ENCODE measurements at regions not wholly inside any gene's neighbourhood (a gene's known extent, or its start where the extent isn't known, plus 50 kb on each side); places are given as distances from the start of the nearest gene placed in this dataset.

DNA sequence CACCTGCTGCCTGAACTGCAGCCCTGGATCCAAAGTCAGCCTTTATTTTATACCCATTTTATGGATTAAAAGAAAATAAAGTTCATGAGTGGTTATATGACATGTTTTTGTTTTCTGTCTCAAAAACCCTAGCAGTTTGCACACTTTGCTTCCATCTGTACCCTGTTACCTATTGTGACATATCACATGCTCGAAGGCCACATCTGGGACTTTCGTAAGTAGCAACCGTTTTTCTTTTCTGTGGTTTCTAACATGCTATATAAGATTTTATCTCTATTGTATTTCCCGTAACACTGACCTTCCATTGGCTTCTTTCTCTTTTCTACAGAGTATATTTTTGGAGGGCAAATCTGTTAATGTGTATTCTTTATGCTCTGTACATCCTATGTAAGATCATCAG, 1007.2 kb downstream of the PCDH9 start:
- TF ChIP-seq, protein P1, sequence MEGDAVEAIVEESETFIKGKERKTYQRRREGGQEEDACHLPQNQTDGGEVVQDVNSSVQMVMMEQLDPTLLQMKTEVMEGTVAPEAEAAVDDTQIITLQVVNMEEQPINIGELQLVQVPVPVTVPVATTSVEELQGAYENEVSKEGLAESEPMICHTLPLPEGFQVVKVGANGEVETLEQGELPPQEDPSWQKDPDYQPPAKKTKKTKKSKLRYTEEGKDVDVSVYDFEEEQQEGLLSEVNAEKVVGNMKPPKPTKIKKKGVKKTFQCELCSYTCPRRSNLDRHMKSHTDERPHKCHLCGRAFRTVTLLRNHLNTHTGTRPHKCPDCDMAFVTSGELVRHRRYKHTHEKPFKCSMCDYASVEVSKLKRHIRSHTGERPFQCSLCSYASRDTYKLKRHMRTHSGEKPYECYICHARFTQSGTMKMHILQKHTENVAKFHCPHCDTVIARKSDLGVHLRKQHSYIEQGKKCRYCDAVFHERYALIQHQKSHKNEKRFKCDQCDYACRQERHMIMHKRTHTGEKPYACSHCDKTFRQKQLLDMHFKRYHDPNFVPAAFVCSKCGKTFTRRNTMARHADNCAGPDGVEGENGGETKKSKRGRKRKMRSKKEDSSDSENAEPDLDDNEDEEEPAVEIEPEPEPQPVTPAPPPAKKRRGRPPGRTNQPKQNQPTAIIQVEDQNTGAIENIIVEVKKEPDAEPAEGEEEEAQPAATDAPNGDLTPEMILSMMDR (IDR thresholded peaks at IDR 0.05; ENCODE audit: low read depth, low read length): no peak
- TF ChIP-seq EZH2phosphoT487 (IDR thresholded peaks at IDR 0.05; ENCODE audit: low read depth): no peak
- H3K27me3 ChIP-seq (ENCODE audit: low read depth, low read length): no peaks in the 10 kb centered on the region
- H3K9ac ChIP-seq (ENCODE audit: low read length): no peak overlapping the region
- no peaks in the 10 kb centered on the region for H3K36me3 ChIP-seq (replicated peaks; ENCODE audit: low read depth, low read length)
- no peak overlapping the region for H2AFZ ChIP-seq (ENCODE audit: low read depth, low read length)
- H3K4me2 ChIP-seq (ENCODE audit: low read length): no peak overlapping the region
- H4K20me1 ChIP-seq (ENCODE audit: insufficient read depth, low read length): no peaks in the 10 kb centered on the region
- H3K27ac ChIP-seq (ENCODE audit: low read length): no peak overlapping the region
- no peaks in the 10 kb centered on the region for H3K79me2 ChIP-seq (ENCODE audit: low read length)
- no peaks in the 10 kb centered on the region for H3K9me3 ChIP-seq (ENCODE audit: insufficient read depth, low read length)
- H3K4me1 ChIP-seq (ENCODE audit: low read length): no peaks in the 10 kb centered on the region
- no peak overlapping the region for H3K4me3 ChIP-seq (ENCODE audit: low read length)

DNA sequence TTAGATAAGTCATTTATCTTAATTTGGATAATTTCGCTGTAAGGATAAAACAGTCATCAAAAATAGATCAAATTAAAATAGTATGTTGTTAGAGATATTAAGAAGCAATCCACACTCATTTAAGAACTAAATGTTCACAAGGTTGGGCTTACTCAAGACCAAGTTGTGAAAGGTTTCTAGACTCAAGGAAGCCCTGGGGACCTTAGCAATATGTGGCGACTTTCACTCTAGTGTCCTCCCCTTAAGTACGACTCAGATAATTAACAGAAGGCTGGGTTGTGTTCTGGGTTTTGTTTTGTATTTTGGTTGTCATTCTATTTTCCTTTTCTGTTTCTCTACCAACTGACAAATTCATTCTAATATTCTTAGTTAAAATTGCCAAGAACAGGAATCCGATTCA, 1008.0 kb downstream of the PCDH9 start:
- Histone ChIP-seq H3K4me2 (ENCODE audit: low read length) (no peak overlapping the region), H3K4me3 (ENCODE audit: low read length) (no peak overlapping the region), H3K9me3 (ENCODE audit: insufficient read depth, low read length) (no peaks in the 10 kb centered on the region), H3K79me2 (ENCODE audit: low read length) (no peaks in the 10 kb centered on the region), H4K20me1 (ENCODE audit: insufficient read depth, low read length) (no peaks in the 10 kb centered on the region), H2AFZ (ENCODE audit: low read depth, low read length) (no peak overlapping the region), H3K27me3 (ENCODE audit: low read depth, low read length) (no peaks in the 10 kb centered on the region), H3K27ac (ENCODE audit: low read length) (no peak overlapping the region), H3K9ac (ENCODE audit: low read length) (no peak overlapping the region), H3K36me3 (replicated peaks; ENCODE audit: low read depth, low read length) (no peaks in the 10 kb centered on the region), H3K4me1 (ENCODE audit: low read length) (no peaks in the 10 kb centered on the region)
- TF ChIP-seq, protein P1 (IDR thresholded peaks at IDR 0.05; ENCODE audit: low read depth, low read length): no peak
- TF ChIP-seq EZH2phosphoT487 (IDR thresholded peaks at IDR 0.05; ENCODE audit: low read depth): no peak

DNA sequence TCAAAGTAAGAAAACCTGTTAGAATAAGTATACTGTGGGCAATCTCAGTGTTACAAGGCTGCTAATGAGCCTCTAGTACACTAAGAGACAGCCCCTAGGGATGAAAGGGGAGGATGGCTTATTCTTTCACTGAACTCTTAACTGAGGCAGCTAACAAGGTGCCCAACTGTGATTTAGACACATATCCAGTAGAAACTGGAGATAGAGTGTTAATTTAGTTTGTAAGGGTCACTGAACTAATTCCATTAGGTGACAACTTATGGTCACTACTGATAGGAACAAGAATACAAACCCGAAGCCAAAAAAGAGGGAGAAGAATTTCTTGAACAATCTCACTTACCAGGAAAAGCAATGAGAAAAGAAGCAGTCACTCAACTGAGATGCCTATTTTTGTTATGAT, 1010.6 kb downstream of the PCDH9 start:
- no peak overlapping the region for H3K27ac ChIP-seq (ENCODE audit: low read length)
- no peak overlapping the region for H2AFZ ChIP-seq (ENCODE audit: low read depth, low read length)
- H3K36me3 ChIP-seq (replicated peaks; ENCODE audit: low read depth, low read length): no peaks in the 10 kb centered on the region
- H3K4me3 ChIP-seq (ENCODE audit: low read length): no peak overlapping the region
- H3K4me2 ChIP-seq (ENCODE audit: low read length): no peak overlapping the region
- H3K27me3 ChIP-seq (ENCODE audit: low read depth, low read length): no peaks in the 10 kb centered on the region
- H4K20me1 ChIP-seq (ENCODE audit: insufficient read depth, low read length): no peaks in the 10 kb centered on the region
- no peaks in the 10 kb centered on the region for H3K9me3 ChIP-seq (ENCODE audit: insufficient read depth, low read length)
- peaks cover 10% of the 10 kb centered on the region for H3K4me1 ChIP-seq (ENCODE audit: low read length)
- H3K9ac ChIP-seq (ENCODE audit: low read length): no peak overlapping the region
- TF ChIP-seq EZH2phosphoT487 (IDR thresholded peaks at IDR 0.05; ENCODE audit: low read depth): no peak
- H3K79me2 ChIP-seq (ENCODE audit: low read length): no peaks in the 10 kb centered on the region

DNA sequence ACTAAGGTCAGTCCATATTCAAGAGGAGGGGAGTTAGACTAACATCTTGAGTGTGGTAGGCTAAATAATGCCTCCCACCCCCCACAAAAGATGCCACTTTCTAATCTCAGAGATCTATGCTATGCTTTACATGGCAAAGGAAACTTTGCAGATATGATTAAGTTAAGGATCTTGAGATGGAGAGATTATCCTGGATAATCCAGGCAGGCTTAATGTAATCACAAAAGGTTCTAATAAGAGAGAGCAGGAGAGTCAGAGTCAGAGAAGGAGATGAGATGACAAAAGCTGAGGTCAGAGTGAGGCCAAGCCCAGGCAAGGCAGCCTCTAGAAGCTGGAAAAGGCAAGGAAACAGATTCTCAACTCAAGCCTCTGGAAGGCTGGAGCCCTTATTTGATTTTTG, 1011.6 kb downstream of the PCDH9 start:
- Histone ChIP-seq H3K9me3 (ENCODE audit: insufficient read depth, low read length) (no peaks in the 10 kb centered on the region), H2AFZ (ENCODE audit: low read depth, low read length) (no peak overlapping the region), H3K27me3 (ENCODE audit: low read depth, low read length) (no peaks in the 10 kb centered on the region), H3K36me3 (replicated peaks; ENCODE audit: low read depth, low read length) (no peaks in the 10 kb centered on the region), H3K4me2 (ENCODE audit: low read length) (no peak overlapping the region), H4K20me1 (ENCODE audit: insufficient read depth, low read length) (no peaks in the 10 kb centered on the region), H3K4me3 (ENCODE audit: low read length) (no peak overlapping the region), H3K9ac (ENCODE audit: low read length) (no peak overlapping the region), H3K27ac (ENCODE audit: low read length) (no peak overlapping the region), H3K79me2 (ENCODE audit: low read length) (no peaks in the 10 kb centered on the region), H3K4me1 (ENCODE audit: low read length) (peaks cover 14% of the 10 kb centered on the region)
- TF ChIP-seq EZH2phosphoT487 (IDR thresholded peaks at IDR 0.05; ENCODE audit: low read depth): no peak
- TF ChIP-seq, protein P1 (IDR thresholded peaks at IDR 0.05; ENCODE audit: low read depth, low read length): no peak

DNA sequence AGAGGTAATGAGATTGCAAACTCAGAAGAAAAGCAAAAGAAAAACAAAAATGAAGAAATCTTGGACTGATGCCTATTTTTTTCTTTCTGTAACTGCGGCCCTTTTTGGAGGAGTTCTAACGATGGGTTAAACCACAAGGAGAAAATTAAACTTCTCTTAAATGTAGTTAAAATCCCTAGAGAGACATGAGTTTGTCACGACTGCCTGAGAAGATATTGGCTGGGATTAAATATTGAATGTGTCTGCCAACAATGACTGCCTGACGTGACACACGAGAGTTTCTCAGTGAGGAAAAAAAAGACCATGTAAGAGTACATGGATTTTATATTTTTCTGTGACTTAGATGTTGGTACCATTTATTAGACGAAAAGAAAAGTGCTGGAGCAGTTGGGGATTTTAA, 1013.4 kb downstream of the PCDH9 start:
- Histone ChIP-seq H3K9me3 (ENCODE audit: insufficient read depth, low read length) (no peaks in the 10 kb centered on the region), H3K4me1 (ENCODE audit: low read length) (peaks cover 31% of the 10 kb centered on the region), H3K9ac (ENCODE audit: low read length) (no peak overlapping the region), H3K36me3 (replicated peaks; ENCODE audit: low read depth, low read length) (no peaks in the 10 kb centered on the region), H3K4me3 (ENCODE audit: low read length) (no peak overlapping the region), H3K4me2 (ENCODE audit: low read length) (no peak overlapping the region), H3K27ac (ENCODE audit: low read length) (no peak overlapping the region), H3K27me3 (ENCODE audit: low read depth, low read length) (no peaks in the 10 kb centered on the region), H4K20me1 (ENCODE audit: insufficient read depth, low read length) (no peaks in the 10 kb centered on the region), H2AFZ (ENCODE audit: low read depth, low read length) (no peak overlapping the region), H3K79me2 (ENCODE audit: low read length) (no peaks in the 10 kb centered on the region)
- TF ChIP-seq EZH2phosphoT487 (IDR thresholded peaks at IDR 0.05; ENCODE audit: low read depth): no peak
- TF ChIP-seq, protein P1 (IDR thresholded peaks at IDR 0.05; ENCODE audit: low read depth, low read length): no peak
